Astrocyte (in vitro differentiated cells and primary cell): ENCODE measurements at regions not wholly inside any gene's neighbourhood (a gene's known extent, or its start where the extent isn't known, plus 50 kb on each side); places are given as distances from the start of the nearest gene placed in this dataset.

Experiments used
- DNase-seq: peaks from one replicate; pipeline ENCODE4 v3.0.0-alpha.2; 2010; ENCODE audit warnings: low read depth
- FAIRE-seq: peaks from 2 replicates; lab custom pipeline; 2011; peaks lifted over from hg19 to GRCh38; lab: Jason Lieb, UNC
- H2AFZ ChIP-seq: 2 replicates; pipeline ENCODE4 v1.6.0; 2012; ENCODE audit warnings: low read depth, low read length, inconsistent platforms
- H3K27ac ChIP-seq: 2 replicates; pipeline ENCODE4 v1.5.1; 2011; ENCODE audit warnings: low read depth, low read length, inconsistent platforms
- H3K27me3 ChIP-seq: 2 replicates; pipeline ENCODE4 v1.6.0; 2011; ENCODE audit warnings: low read length, inconsistent platforms; ENCODE audit not compliant: insufficient read depth
- H3K36me3 ChIP-seq: 2 replicates; pipeline ENCODE4 v1.5.1; 2011; ENCODE audit warnings: low read length, inconsistent platforms; ENCODE audit not compliant: insufficient read depth
- H3K4me1 ChIP-seq: 2 replicates; pipeline ENCODE4 v1.5.1; 2011; ENCODE audit warnings: low read length, inconsistent platforms; ENCODE audit not compliant: insufficient read depth
- H3K4me2 ChIP-seq: 2 replicates; pipeline ENCODE4 v1.6.0; 2012; ENCODE audit warnings: low read length, inconsistent platforms
- H3K4me3 ChIP-seq: 2 replicates; pipeline ENCODE4 v1.5.1; 2011; ENCODE audit warnings: low read depth, mild to moderate bottlenecking, low read length, inconsistent platforms; ENCODE audit not compliant: insufficient read depth
- H3K79me2 ChIP-seq: 2 replicates; pipeline ENCODE4 v1.6.0; 2012; ENCODE audit warnings: mild to moderate bottlenecking, low read length, inconsistent platforms; ENCODE audit not compliant: insufficient read depth
- H3K9ac ChIP-seq: 2 replicates; pipeline ENCODE4 v1.6.0; 2012; ENCODE audit warnings: mild to moderate bottlenecking, low read length, inconsistent platforms
- H3K9me3 ChIP-seq: 2 replicates; pipeline ENCODE4 v1.5.1; 2012; ENCODE audit warnings: low read depth, mild to moderate bottlenecking, low read length, inconsistent platforms; ENCODE audit not compliant: insufficient read depth
- H4K20me1 ChIP-seq: 2 replicates; pipeline ENCODE4 v1.6.0; 2012; ENCODE audit warnings: low read length, inconsistent platforms; ENCODE audit not compliant: insufficient read depth
- H3K27ac Mint-ChIP-seq: one replicate; pipeline ENCODE4 v1.8.0; 2021; ENCODE audit warnings: mild to moderate bottlenecking, mixed read lengths; ENCODE audit not compliant: unreplicated experiment
- H3K27me3 Mint-ChIP-seq: one replicate; pipeline ENCODE4 v1.8.0; 2021; ENCODE audit warnings: low read depth, mixed read lengths; ENCODE audit not compliant: unreplicated experiment
- H3K36me3 Mint-ChIP-seq: one replicate; pipeline ENCODE4 v1.8.0; 2021; ENCODE audit warnings: low read depth, mixed read lengths; ENCODE audit not compliant: unreplicated experiment
- H3K4me1 Mint-ChIP-seq: one replicate; pipeline ENCODE4 v1.8.0; 2021; ENCODE audit warnings: low read depth, mixed read lengths; ENCODE audit not compliant: unreplicated experiment
- H3K4me3 Mint-ChIP-seq: one replicate; pipeline ENCODE4 v1.8.0; 2021; ENCODE audit warnings: mild to moderate bottlenecking, moderate library complexity, mixed read lengths; ENCODE audit not compliant: unreplicated experiment
- H3K9me3 Mint-ChIP-seq: one replicate; pipeline ENCODE4 v1.8.0; 2021; ENCODE audit warnings: mild to moderate bottlenecking, mixed read lengths; ENCODE audit not compliant: unreplicated experiment
- EZH2 ChIP-seq: IDR thresholded peaks from 2 replicates; pipeline ENCODE4 v1.6.1; 2012; ENCODE audit warnings: mild to moderate bottlenecking, low read length, inconsistent platforms; ENCODE audit not compliant: insufficient read depth
- TF ChIP-seq, protein P1 (sequence below): IDR thresholded peaks from 2 replicates; pipeline ENCODE4 v1.5.1; 2011; ENCODE audit warnings: low read depth, mild to moderate bottlenecking, inconsistent platforms, low read length, moderate library complexity; ENCODE audit not compliant: insufficient read depth

- H3K27ac Mint-ChIP-seq, result no peak overlapping the region
- no peak overlapping the region for H3K4me2 ChIP-seq
Measured at GRCh38 chr5:68961762-68962161, 132.1 kb upstream of the SLC30A5 start.

DNA sequence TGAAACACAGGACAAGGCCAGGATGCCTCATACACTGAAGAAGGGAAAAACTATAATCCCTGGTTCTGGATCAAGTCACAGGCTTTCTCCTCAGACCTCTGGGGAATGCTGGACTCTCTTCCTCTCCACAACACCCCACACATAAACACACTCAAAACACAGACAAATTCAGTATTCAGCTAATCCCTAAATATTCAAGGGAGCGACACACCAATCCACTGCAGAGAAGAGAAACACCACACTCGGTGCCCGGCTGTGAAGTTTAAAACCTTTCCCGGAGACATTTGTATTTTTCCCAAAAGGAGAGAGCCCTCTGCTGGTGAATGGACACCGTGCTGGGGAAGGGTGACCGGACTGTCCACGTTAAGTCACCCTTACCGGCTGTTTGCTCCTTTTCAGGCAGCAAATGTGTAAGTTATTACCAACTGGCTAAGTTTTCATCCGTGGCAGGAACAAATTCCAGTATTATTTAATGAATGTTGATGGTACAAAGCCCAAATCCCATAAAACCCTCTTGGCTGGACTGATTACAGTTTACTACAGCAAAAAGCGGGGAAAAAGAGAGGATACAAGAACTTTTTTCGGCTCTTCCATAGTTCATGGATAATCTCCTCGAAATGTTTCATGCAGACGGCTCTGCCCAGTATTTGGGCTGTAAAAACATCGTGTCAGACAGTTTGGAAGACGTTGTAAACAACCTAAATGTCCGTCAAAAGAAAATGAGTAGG, 130.9 kb upstream of the SLC30A5 start:
- H3K4me2 ChIP-seq, result peak overlapping the region; percentile 73
- H3K4me1 ChIP-seq, result no peaks in the 10 kb centered on the region
- H3K27me3 ChIP-seq, result no peaks in the 10 kb centered on the region
- Mint-ChIP-seq H3K9me3 (no peaks in the 10 kb centered on the region), H3K4me1 (peaks cover 2% of the 10 kb centered on the region), H3K27ac (no peak overlapping the region), H3K36me3 (no peaks in the 10 kb centered on the region), H3K4me3 (no peak overlapping the region), H3K27me3 (no peaks in the 10 kb centered on the region)
- no peaks in the 10 kb centered on the region for H3K79me2 ChIP-seq
- TF ChIP-seq EZH2, result no peak
- TF ChIP-seq, protein P1, sequence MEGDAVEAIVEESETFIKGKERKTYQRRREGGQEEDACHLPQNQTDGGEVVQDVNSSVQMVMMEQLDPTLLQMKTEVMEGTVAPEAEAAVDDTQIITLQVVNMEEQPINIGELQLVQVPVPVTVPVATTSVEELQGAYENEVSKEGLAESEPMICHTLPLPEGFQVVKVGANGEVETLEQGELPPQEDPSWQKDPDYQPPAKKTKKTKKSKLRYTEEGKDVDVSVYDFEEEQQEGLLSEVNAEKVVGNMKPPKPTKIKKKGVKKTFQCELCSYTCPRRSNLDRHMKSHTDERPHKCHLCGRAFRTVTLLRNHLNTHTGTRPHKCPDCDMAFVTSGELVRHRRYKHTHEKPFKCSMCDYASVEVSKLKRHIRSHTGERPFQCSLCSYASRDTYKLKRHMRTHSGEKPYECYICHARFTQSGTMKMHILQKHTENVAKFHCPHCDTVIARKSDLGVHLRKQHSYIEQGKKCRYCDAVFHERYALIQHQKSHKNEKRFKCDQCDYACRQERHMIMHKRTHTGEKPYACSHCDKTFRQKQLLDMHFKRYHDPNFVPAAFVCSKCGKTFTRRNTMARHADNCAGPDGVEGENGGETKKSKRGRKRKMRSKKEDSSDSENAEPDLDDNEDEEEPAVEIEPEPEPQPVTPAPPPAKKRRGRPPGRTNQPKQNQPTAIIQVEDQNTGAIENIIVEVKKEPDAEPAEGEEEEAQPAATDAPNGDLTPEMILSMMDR, result peak; percentile 88
- H2AFZ ChIP-seq, result peak overlapping the region; percentile 73
- H3K36me3 ChIP-seq, result no peaks in the 10 kb centered on the region
- DNase-seq (peak; percentile 21), FAIRE-seq (no peak)
- no peak overlapping the region for H3K4me3 ChIP-seq
- no peak overlapping the region for H3K27ac ChIP-seq
- no peaks in the 10 kb centered on the region for H4K20me1 ChIP-seq
- H3K9me3 ChIP-seq, result no peaks in the 10 kb centered on the region
- H3K9ac ChIP-seq, result peak overlapping the region; percentile 63

More at GRCh38 chr5:68961762-68962161, 132.1 kb upstream of the SLC30A5 start:
- Histone ChIP-seq H3K9ac (no peak overlapping the region), H3K9me3 (no peaks in the 10 kb centered on the region), H3K4me3 (no peak overlapping the region), H4K20me1 (no peaks in the 10 kb centered on the region), H3K27ac (no peak overlapping the region), H3K4me1 (no peaks in the 10 kb centered on the region), H3K79me2 (no peaks in the 10 kb centered on the region), H3K36me3 (no peaks in the 10 kb centered on the region), H3K27me3 (no peaks in the 10 kb centered on the region), H2AFZ (no peak overlapping the region)
- H3K27me3 Mint-ChIP-seq, result no peaks in the 10 kb centered on the region
- no peak for DNase-seq
- FAIRE-seq, result no peak
- H3K9me3 Mint-ChIP-seq, result peaks cover 4% of the 10 kb centered on the region
- H3K4me1 Mint-ChIP-seq, result peaks cover 2% of the 10 kb centered on the region
- no peak overlapping the region for H3K4me3 Mint-ChIP-seq
- TF ChIP-seq, protein P1, result no peak
- H3K36me3 Mint-ChIP-seq, result no peaks in the 10 kb centered on the region

DNA sequence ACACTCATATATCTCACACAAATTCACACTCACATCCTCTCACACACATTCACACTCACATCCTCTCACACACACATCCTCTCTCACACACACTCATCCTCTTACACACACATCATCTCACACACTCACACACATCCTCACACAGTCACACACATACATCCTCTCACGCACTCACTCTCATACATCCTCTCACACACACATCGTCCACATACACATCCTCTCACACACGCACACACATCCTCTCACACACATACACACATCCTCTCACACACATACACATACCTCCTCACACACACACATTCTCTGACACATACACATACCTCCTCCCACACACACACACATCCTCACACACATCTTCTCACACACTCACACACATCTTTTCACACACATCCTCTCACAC, 129.1 kb upstream of the SLC30A5 start:
- H3K4me1 Mint-ChIP-seq, result peaks cover 2% of the 10 kb centered on the region
- Histone ChIP-seq H2AFZ (no peak overlapping the region), H3K9me3 (no peaks in the 10 kb centered on the region), H3K9ac (no peak overlapping the region), H3K27ac (no peak overlapping the region), H3K27me3 (peaks cover 3% of the 10 kb centered on the region), H3K36me3 (no peaks in the 10 kb centered on the region), H3K4me3 (no peak overlapping the region), H3K4me1 (no peaks in the 10 kb centered on the region), H4K20me1 (no peaks in the 10 kb centered on the region), H3K4me2 (no peak overlapping the region), H3K79me2 (no peaks in the 10 kb centered on the region)
- no peaks in the 10 kb centered on the region for H3K36me3 Mint-ChIP-seq
- H3K27ac Mint-ChIP-seq, result no peak overlapping the region
- no peaks in the 10 kb centered on the region for H3K9me3 Mint-ChIP-seq
- H3K4me3 Mint-ChIP-seq, result no peak overlapping the region
- no peaks in the 10 kb centered on the region for H3K27me3 Mint-ChIP-seq
- TF ChIP-seq, protein P1, result no peak
- no peak for TF ChIP-seq EZH2
- no peak for FAIRE-seq
- no peak for DNase-seq
